ENCODE measurements at regions not wholly inside any gene's neighbourhood (a gene's known extent, or its start where the extent isn't known, plus 50 kb on each side); places are given as distances from the start of the nearest gene placed in this dataset.
A peak's percentile ranks its signal among the peaks of the same experiment; 100 is the strongest.

GRCh38 chr12:87608321-87608720 is 420.9 kb downstream of the C12orf50 start:
- Histone ChIP-seq H3K4me3 (ENCODE audit: insufficient read depth in 1 of 2, low read depth in 1 of 2, low read length in 2 of 2) (no peak overlapping the region), H2BK15ac (ENCODE audit: low read depth, poor library complexity, severe bottlenecking) (no peak overlapping the region), H2BK5ac (ENCODE audit: low read depth, low read length, poor library complexity, severe bottlenecking) (no peak overlapping the region), H3K36me3 (ENCODE audit: control insufficient read depth in 1 of 2, insufficient read depth in 2 of 2, low read depth in 1 of 2, low read length in 2 of 2) (no peaks in the 10 kb centered on the region), H3K18ac (ENCODE audit: low read depth in 1 of 2, low read length in 2 of 2) (no peak overlapping the region), H3K79me1 (replicated peaks; ENCODE audit: low read length, poor library complexity, severe bottlenecking) (no peaks in the 10 kb centered on the region), H3K27ac (ENCODE audit: low read length, poor library complexity, severe bottlenecking) (no peak overlapping the region), H2BK120ac (ENCODE audit: low read depth, low read length) (no peak overlapping the region), H3K4me1 (ENCODE audit: control insufficient read depth, insufficient read depth, low read depth, low read length) (no peaks in the 10 kb centered on the region), H3K27me3 (ENCODE audit: control insufficient read depth in 1 of 2, insufficient read depth in 1 of 2, low read length in 2 of 2) (no peaks in the 10 kb centered on the region), H4K91ac (ENCODE audit: low read length) (no peak overlapping the region), H3K9me3 (ENCODE audit: control insufficient read depth, low read length) (no peaks in the 10 kb centered on the region), H3K9ac (ENCODE audit: low read length) (no peak overlapping the region), H3K4ac (ENCODE audit: low read depth in 1 of 2, low read length in 2 of 2) (no peak overlapping the region), H3K4me2 (ENCODE audit: low read length, poor library complexity, severe bottlenecking) (no peak overlapping the region), H4K8ac (ENCODE audit: low read length) (no peak overlapping the region), H2BK12ac (ENCODE audit: low read length in 2 of 2) (no peak overlapping the region), H3K23ac (ENCODE audit: low read length in 2 of 2) (no peak overlapping the region), H2AK5ac (ENCODE audit: low read length, severe bottlenecking) (no peak overlapping the region), H2AFZ (ENCODE audit: low read depth, low read length) (no peak overlapping the region), H3K14ac (ENCODE audit: low read length in 2 of 2) (no peak overlapping the region)
- DNase-seq = no peak
- WGBS = 100% methylated on average over 2 of the region's 2 CpGs

DNA sequence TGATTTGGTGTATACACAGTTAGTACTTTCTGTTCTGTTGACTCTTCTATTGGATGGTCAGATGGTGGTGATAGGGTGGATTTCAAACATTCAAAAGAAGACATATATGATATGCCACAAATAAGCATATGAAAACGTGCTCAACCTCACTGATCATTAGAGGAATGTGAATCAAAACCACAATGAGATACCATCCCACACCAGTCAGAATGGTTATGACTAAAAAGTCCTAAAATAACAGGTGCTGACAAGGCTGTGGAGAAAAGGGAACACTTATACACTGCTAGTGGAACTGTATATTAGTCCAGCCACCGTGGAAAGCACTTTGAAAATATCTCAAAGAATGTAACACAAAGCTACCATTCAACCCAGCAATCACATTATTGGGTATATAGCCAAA is 425.5 kb downstream of the C12orf50 start:
- no peak overlapping the region for H4K8ac ChIP-seq (ENCODE audit: low read length)
- no peaks in the 10 kb centered on the region for H3K9me3 ChIP-seq (ENCODE audit: control insufficient read depth, low read length)
- no peaks in the 10 kb centered on the region for H3K79me1 ChIP-seq (replicated peaks; ENCODE audit: low read length, poor library complexity, severe bottlenecking)
- H2AK5ac ChIP-seq (ENCODE audit: low read length, severe bottlenecking) = peak overlapping the region; percentile 48
- H3K23ac ChIP-seq (ENCODE audit: low read length in 2 of 2) = no peak overlapping the region
- H2AFZ ChIP-seq (ENCODE audit: low read depth, low read length) = no peak overlapping the region
- no peak overlapping the region for H2BK12ac ChIP-seq (ENCODE audit: low read length in 2 of 2)
- no peak overlapping the region for H3K9ac ChIP-seq (ENCODE audit: low read length)
- no peak overlapping the region for H3K4me2 ChIP-seq (ENCODE audit: low read length, poor library complexity, severe bottlenecking)
- peak overlapping the region; percentile 44 for H2BK5ac ChIP-seq (ENCODE audit: low read depth, low read length, poor library complexity, severe bottlenecking)
- no peak overlapping the region for H4K91ac ChIP-seq (ENCODE audit: low read length)
- H3K27ac ChIP-seq (ENCODE audit: low read length, poor library complexity, severe bottlenecking) = peak overlapping the region; percentile 89
- no peaks in the 10 kb centered on the region for H3K36me3 ChIP-seq (ENCODE audit: control insufficient read depth in 1 of 2, insufficient read depth in 2 of 2, low read depth in 1 of 2, low read length in 2 of 2)
- no peak overlapping the region for H3K4ac ChIP-seq (ENCODE audit: low read depth in 1 of 2, low read length in 2 of 2)
- no peak overlapping the region for H3K4me3 ChIP-seq (ENCODE audit: insufficient read depth in 1 of 2, low read depth in 1 of 2, low read length in 2 of 2)
- WGBS = 58% methylated on average over 1 of the region's 2 CpGs
- no peaks in the 10 kb centered on the region for H3K27me3 ChIP-seq (ENCODE audit: control insufficient read depth in 1 of 2, insufficient read depth in 1 of 2, low read length in 2 of 2)
- no peak overlapping the region for H3K14ac ChIP-seq (ENCODE audit: low read length in 2 of 2)
- H2BK120ac ChIP-seq (ENCODE audit: low read depth, low read length) = no peak overlapping the region
- no peak overlapping the region for H2BK15ac ChIP-seq (ENCODE audit: low read depth, poor library complexity, severe bottlenecking)
- DNase-seq = no peak
- no peak overlapping the region for H3K18ac ChIP-seq (ENCODE audit: low read depth in 1 of 2, low read length in 2 of 2)
- H3K4me1 ChIP-seq (ENCODE audit: control insufficient read depth, insufficient read depth, low read depth, low read length) = no peaks in the 10 kb centered on the region

DNA sequence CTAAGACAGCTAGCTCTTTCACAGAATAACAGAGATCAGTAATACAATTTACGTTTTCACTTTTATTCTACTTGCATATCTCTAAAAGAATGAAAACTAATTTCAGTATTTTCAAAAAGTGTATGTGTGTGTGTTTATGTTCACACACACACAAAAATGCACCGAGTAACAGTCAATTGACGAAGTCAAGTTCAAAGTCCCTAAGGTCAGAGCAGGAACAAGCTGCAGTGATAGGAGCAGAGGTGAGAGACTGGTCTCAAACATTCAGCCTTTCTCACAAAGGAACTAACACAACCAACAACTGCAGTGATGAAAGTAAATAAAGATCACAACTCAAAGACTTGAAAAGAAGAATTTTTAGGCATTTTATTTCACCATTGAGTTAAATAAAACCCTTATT is 429.7 kb downstream of the C12orf50 start:
- no peak overlapping the region for H3K27ac ChIP-seq (ENCODE audit: low read length, poor library complexity, severe bottlenecking)
- H3K36me3 ChIP-seq (ENCODE audit: control insufficient read depth in 1 of 2, insufficient read depth in 2 of 2, low read depth in 1 of 2, low read length in 2 of 2) = no peaks in the 10 kb centered on the region
- no peak overlapping the region for H4K8ac ChIP-seq (ENCODE audit: low read length)
- no peak overlapping the region for H2BK5ac ChIP-seq (ENCODE audit: low read depth, low read length, poor library complexity, severe bottlenecking)
- H3K27me3 ChIP-seq (ENCODE audit: control insufficient read depth in 1 of 2, insufficient read depth in 1 of 2, low read length in 2 of 2) = no peaks in the 10 kb centered on the region
- no peak for DNase-seq
- H2AK5ac ChIP-seq (ENCODE audit: low read length, severe bottlenecking) = peak overlapping the region; percentile 53
- WGBS = no CpG with 5 or more reads among the region's 3 CpGs
- no peak overlapping the region for H2BK12ac ChIP-seq (ENCODE audit: low read length in 2 of 2)
- no peak overlapping the region for H2AFZ ChIP-seq (ENCODE audit: low read depth, low read length)
- H3K9ac ChIP-seq (ENCODE audit: low read length) = no peak overlapping the region
- H3K4me3 ChIP-seq (ENCODE audit: insufficient read depth in 1 of 2, low read depth in 1 of 2, low read length in 2 of 2) = no peak overlapping the region
- H3K9me3 ChIP-seq (ENCODE audit: control insufficient read depth, low read length) = no peaks in the 10 kb centered on the region
- H2BK120ac ChIP-seq (ENCODE audit: low read depth, low read length) = no peak overlapping the region
- no peak overlapping the region for H3K18ac ChIP-seq (ENCODE audit: low read depth in 1 of 2, low read length in 2 of 2)
- no peak overlapping the region for H3K4ac ChIP-seq (ENCODE audit: low read depth in 1 of 2, low read length in 2 of 2)
- H3K4me1 ChIP-seq (ENCODE audit: control insufficient read depth, insufficient read depth, low read depth, low read length) = peaks cover 2% of the 10 kb centered on the region
- H3K14ac ChIP-seq (ENCODE audit: low read length in 2 of 2) = no peak overlapping the region
- no peak overlapping the region for H4K91ac ChIP-seq (ENCODE audit: low read length)
- no peaks in the 10 kb centered on the region for H3K79me1 ChIP-seq (replicated peaks; ENCODE audit: low read length, poor library complexity, severe bottlenecking)
- no peak overlapping the region for H3K4me2 ChIP-seq (ENCODE audit: low read length, poor library complexity, severe bottlenecking)
- no peak overlapping the region for H2BK15ac ChIP-seq (ENCODE audit: low read depth, poor library complexity, severe bottlenecking)
- no peak overlapping the region for H3K23ac ChIP-seq (ENCODE audit: low read length in 2 of 2)

DNA sequence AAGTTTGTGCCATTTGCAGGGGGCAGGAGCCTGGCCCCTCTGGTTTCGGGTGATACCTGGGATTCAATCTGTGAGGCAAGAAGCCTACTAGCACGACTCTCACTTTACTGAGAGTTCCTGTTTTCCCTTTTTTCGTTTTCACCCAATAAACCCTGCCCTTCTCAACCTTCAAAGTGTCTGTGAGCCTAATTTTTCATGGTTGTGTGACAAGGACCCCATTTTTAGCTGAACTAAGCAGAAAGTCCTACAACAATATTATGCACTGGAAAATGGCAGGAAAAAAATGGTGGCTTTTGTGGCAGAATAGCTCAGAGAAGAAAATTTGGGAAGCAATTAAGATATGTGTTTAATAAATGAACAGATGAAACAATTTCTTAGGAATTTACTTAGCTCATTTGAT is 432.1 kb downstream of the C12orf50 start:
- Histone ChIP-seq H3K4me3 (ENCODE audit: insufficient read depth in 1 of 2, low read depth in 1 of 2, low read length in 2 of 2) (no peak overlapping the region), H2BK12ac (ENCODE audit: low read length in 2 of 2) (no peak overlapping the region), H4K91ac (ENCODE audit: low read length) (no peak overlapping the region), H2BK5ac (ENCODE audit: low read depth, low read length, poor library complexity, severe bottlenecking) (no peak overlapping the region), H3K4me2 (ENCODE audit: low read length, poor library complexity, severe bottlenecking) (no peak overlapping the region), H3K18ac (ENCODE audit: low read depth in 1 of 2, low read length in 2 of 2) (no peak overlapping the region), H3K79me1 (replicated peaks; ENCODE audit: low read length, poor library complexity, severe bottlenecking) (no peaks in the 10 kb centered on the region), H2AFZ (ENCODE audit: low read depth, low read length) (no peak overlapping the region), H3K9me3 (ENCODE audit: control insufficient read depth, low read length) (no peaks in the 10 kb centered on the region), H3K4me1 (ENCODE audit: control insufficient read depth, insufficient read depth, low read depth, low read length) (peaks cover 2% of the 10 kb centered on the region), H3K36me3 (ENCODE audit: control insufficient read depth in 1 of 2, insufficient read depth in 2 of 2, low read depth in 1 of 2, low read length in 2 of 2) (no peaks in the 10 kb centered on the region), H2BK120ac (ENCODE audit: low read depth, low read length) (no peak overlapping the region), H3K9ac (ENCODE audit: low read length) (no peak overlapping the region), H2AK5ac (ENCODE audit: low read length, severe bottlenecking) (peak overlapping the region; percentile 75), H3K4ac (ENCODE audit: low read depth in 1 of 2, low read length in 2 of 2) (no peak overlapping the region), H4K8ac (ENCODE audit: low read length) (no peak overlapping the region), H2BK15ac (ENCODE audit: low read depth, poor library complexity, severe bottlenecking) (no peak overlapping the region), H3K14ac (ENCODE audit: low read length in 2 of 2) (no peak overlapping the region), H3K23ac (ENCODE audit: low read length in 2 of 2) (no peak overlapping the region), H3K27ac (ENCODE audit: low read length, poor library complexity, severe bottlenecking) (no peak overlapping the region), H3K27me3 (ENCODE audit: control insufficient read depth in 1 of 2, insufficient read depth in 1 of 2, low read length in 2 of 2) (no peaks in the 10 kb centered on the region)
- DNase-seq = no peak
- WGBS = 84% methylated on average over 2 of the region's 3 CpGs

Data from mesenchymal stem cell (in vitro differentiated cells and primary cell).